ENCODE measurements at regions not wholly inside any gene's neighbourhood (a gene's known extent, or its start where the extent isn't known, plus 50 kb on each side); places are given as distances from the start of the nearest gene placed in this dataset.

- TF ChIP-seq ZNF696 (CRISPR knock-in tag; conservative IDR thresholded peaks at IDR 0.05) = no peak
- peak; percentile 81 for TF ChIP-seq IRF9 (tag; IDR thresholded peaks at IDR 0.05)
- TF ChIP-seq SMARCC2 (IDR thresholded peaks at IDR 0.05; ENCODE audit: low read depth) = no peak
- no peak for TF ChIP-seq ZFP36 (IDR thresholded peaks at IDR 0.05; ENCODE audit: low read depth, low read length, partially characterized antibody)
- no peak for TF ChIP-seq ZNF668 (CRISPR knock-in tag; IDR thresholded peaks at IDR 0.05)
- TF ChIP-seq JUN (IDR thresholded peaks at IDR 0.05; ENCODE audit: borderline replicate concordance, low read depth, low read length) = no peak
- no peak for TF ChIP-seq JUN (CRISPR knock-in tag; IDR thresholded peaks at IDR 0.05; ENCODE audit: borderline replicate concordance)
- no peak for TF ChIP-seq ZNF23 (CRISPR knock-in tag; IDR thresholded peaks at IDR 0.05)
- no peak for TF ChIP-seq FOS (IDR thresholded peaks at IDR 0.05; ENCODE audit: extremely low read depth, insufficient read length)
- TF ChIP-seq ATF3 (IDR thresholded peaks at IDR 0.05) = peak; percentile 63; the same call in 1 of the 2 replicates
- no peak for TF ChIP-seq ATF3 (CRISPR knock-in tag; conservative IDR thresholded peaks at IDR 0.05)
- TF ChIP-seq EP300 (IDR thresholded peaks at IDR 0.05; ENCODE audit: low read length) = peak; percentile 50; the same call in 1 of the 2 replicates
- no peak for TF ChIP-seq PHF20 (IDR thresholded peaks at IDR 0.05; ENCODE audit: partially characterized antibody)
- TF ChIP-seq HIVEP1 (CRISPR knock-in tag; IDR thresholded peaks at IDR 0.05) = no peak
- TF ChIP-seq PBX2 (CRISPR knock-in tag; IDR thresholded peaks at IDR 0.05; ENCODE audit: low read depth) = no peak
- no peak for TF ChIP-seq PBX2 (tag; conservative IDR thresholded peaks at IDR 0.05; ENCODE audit: low read depth)
- 0 out of 2 replicates have a peak, but pooled peaks have one; percentile 19 for TF ChIP-seq SLC30A9 (CRISPR knock-in tag; IDR thresholded peaks at IDR 0.05)
- TF ChIP-seq EHMT2 (IDR thresholded peaks at IDR 0.05) = no peak
These were observed 1689.1 kb downstream of the KCNT2 start (continued) for GRCh38 chr1:194919146-194919545.

Data from K562 (cell line).